CD1c-positive myeloid dendritic cell (primary cell): ENCODE measurements at regions not wholly inside any gene's neighbourhood (a gene's known extent, or its start where the extent isn't known, plus 50 kb on each side); places are given as distances from the start of the nearest gene placed in this dataset.
A peak's percentile ranks its signal among the peaks of the same experiment; 100 is the strongest.

Experiments
- DNase-seq: peaks from one replicate; pipeline ENCODE4 v3.0.0-alpha.2; 2016; ENCODE audit errors: extremely low spot score

DNA sequence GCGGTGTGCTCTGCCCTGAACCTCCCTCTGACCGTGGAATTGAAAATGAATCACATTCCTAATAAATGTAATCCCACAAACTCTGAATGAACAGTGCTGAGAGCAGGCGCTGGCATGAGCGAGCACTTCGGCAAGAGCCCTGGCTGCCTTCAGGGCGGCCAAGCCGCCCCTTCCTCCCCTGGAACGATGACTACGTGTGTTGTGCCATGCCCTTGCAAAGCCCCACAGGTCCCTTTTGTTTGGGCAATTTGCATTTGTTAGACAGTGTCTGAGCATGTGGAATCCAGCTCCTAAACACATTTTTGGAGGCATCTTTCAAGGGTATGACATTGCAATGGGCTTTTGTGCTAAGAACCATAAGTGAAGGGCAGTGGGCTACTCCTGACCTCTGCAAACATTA, 95.6 kb upstream of the MKI67 start:
- DNase-seq, result no peak

- DNase-seq, result no peak
These were observed 96.2 kb upstream of the MKI67 start for GRCh38 chr10:128222332-128222849.

GRCh38 chr10:128230401-128230800, 104.2 kb upstream of the MKI67 start:
- peak; percentile 26 for DNase-seq

- DNase-seq, result no peak
These were observed 107.2 kb upstream of the MKI67 start for GRCh38 chr10:128233422-128233821.

GRCh38 chr10:128237710-128238109, 111.5 kb upstream of the MKI67 start:
- no peak for DNase-seq

DNA sequence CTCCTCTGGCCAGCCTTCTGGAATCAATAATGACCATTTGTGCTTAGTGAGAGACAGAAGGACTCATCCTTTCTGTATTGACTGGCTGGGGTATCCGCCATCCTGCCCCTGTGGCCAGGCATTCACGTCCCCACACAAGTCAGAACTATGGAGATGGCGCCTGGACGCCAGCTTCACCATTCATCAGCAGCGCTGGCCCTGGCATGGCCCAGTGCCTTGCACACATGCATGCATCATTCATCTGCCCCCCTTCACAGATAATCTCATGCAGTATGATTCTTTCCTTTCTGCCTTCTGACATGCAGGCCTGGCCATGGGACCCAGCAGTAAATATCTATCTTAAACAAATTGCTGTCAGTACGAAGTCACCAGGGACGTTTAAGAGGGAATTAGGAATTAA, 114.8 kb upstream of the MKI67 start:
- no peak for DNase-seq

DNA sequence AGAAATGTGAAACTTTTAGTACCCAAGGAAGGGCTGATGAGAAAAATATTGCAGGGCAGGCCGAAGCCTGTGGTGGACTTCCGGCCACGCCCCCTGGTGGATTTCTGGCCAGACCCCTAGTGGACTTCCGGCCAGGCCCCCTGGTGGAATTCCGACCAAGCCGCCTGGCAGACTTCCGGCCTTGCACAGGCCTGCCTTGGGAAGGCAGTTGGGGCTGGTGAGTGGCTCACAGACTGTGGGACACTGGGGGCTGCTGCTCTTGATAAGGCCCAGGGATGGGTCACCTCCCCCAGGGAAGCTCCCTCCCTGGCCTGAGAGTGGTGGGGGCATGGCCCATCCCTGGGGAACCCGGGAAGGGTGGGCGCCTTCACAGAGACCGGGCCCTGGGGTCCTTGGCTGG, 116.4 kb upstream of the MKI67 start:
- no peak for DNase-seq

DNA sequence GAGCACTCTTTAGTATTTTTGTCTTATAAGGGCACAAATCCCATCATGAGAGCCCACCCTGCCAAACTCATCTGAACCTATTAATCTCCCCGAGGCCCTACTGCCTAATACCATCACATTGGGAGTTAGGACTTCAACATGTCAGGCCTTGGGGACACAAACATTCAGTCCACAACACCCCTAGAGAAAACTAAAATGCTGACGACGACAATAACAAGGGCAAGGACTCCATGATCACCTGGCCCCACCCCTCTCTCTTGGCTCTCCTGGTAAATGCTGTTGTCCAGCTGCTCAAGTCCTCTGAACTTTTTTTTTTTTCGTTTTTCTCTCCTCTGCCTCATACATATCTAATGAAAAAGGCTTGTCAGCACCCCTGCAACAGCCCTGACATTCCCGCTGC, 118.8 kb upstream of the MKI67 start:
- no peak for DNase-seq

GRCh38 chr10:128247576-128247975, 121.4 kb upstream of the MKI67 start:
- no peak for DNase-seq

DNA sequence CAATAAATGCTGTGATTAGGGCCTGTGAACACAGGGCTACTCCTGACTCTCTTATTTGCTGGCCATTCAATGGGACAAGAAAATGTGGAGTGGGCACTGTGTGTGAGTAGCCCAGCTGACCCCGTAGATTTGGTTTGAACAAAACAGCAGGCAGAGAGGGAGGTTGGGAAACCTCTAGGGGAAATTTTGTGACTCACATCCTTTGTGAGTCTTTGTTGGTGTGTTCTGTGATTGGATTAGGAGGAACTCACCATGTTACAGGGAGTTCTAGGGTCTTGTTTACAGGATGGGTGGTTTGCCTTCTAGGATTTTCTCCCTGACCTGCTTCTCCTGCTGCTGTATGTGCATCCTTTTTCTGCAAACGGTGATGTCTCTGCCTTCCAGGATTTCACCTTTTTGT, 128.3 kb upstream of the MKI67 start:
- no peak for DNase-seq

DNA sequence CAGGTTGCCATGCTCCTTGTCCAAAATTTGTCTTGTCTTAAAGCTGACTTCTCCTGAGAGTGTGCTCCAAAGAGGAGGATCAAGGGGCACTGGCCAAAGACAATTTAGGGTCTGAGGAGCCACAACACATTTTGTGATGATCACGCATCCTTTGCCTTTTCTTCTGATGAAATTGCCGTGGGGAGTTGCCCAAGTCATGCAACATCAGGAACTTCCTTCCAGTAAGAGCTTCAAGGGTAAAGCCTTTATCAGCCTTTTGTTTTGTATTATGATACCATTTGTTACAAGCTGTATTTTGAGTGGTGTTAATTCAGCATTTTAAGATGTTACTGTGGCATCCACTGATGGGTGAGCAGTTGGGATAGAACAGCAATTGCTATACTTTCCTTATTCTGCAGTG, 131.2 kb upstream of the MKI67 start:
- no peak for DNase-seq

DNA sequence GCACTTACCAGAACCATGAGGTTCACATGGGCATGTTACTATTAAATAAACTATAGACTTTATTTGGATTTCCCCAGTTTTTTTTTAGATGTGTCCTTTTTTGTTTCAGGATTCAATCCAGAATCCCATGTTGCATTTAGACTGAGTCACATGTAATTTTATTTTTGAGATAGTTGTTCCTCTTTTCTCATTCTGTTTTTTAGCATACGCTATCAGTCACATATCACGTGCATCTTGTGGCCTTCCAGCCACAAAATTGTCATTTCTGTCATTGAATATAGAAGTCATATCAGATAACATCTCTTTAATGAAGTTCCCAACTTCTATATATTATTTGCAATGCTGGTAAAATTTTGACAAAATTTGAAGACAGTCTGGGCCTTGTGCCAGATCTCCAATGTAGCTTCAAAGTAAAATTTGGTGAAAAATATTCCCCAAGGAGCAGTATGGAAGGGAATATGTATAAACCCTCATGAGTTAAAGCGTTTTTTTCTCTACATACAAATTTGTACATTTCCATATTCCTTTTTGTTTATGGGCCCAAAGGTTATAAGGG, 132.3 kb upstream of the MKI67 start:
- DNase-seq, result no peak

- DNase-seq, result peak; percentile 39
These were observed 137.9 kb upstream of the MKI67 start for GRCh38 chr10:128263891-128264688.

DNA sequence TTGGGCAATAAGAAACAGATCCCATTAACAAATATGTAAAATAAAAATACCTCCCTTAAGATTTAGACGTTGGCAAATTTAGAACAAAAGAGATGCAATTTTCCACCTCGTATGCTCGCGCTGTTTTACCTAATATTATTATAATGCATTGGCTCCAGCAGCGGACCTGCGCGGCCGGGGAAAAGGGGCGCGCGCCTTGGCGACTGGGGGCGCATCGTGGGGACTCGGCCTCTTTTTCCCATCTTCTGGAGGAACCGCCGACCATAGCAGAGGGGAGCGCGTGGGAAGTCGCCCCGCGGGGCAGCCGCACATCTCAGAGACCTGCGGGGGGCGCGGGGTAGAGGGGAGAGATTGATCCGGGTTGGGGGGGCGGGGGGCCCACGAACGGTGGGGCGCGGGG, 139.4 kb upstream of the MKI67 start:
- no peak for DNase-seq

- no peak for DNase-seq
These were observed 141.4 kb upstream of the MKI67 start for GRCh38 chr10:128267581-128267980.

DNA sequence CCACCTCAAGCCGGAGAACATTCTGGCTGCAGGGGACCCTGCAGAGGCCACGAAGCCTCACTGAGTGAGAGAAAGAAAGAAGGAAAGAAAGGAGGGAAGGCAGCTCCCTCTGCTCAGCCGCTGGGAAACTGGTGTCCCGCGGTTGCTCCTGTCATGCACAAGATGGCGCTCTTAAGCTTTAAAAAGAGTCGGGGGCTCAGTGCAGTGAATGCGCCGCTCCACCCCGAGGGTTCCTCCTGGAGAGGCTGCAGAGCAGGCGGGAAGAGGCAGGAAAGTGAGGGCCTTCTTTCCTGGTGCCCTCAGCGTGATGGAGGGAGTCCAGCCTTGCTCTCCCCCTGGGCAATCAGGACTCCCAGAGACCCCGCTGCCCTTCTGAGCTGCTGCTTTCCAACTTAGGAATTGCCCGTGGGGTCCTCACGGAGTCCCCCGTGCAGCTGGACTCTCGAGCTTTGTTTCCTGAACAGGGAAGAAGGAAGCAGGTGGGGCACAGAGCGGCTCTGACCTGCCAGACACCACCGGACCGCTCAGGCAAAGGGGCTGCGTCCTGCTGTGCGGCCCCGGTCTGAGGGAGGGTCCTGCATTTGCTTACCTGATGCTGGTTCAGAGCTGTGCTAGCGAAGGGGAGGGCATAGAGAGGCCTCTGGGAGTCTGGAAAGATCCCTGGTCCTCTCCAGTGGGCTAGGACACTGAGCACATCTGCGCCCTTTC, 141.9 kb upstream of the MKI67 start:
- no peak for DNase-seq

DNA sequence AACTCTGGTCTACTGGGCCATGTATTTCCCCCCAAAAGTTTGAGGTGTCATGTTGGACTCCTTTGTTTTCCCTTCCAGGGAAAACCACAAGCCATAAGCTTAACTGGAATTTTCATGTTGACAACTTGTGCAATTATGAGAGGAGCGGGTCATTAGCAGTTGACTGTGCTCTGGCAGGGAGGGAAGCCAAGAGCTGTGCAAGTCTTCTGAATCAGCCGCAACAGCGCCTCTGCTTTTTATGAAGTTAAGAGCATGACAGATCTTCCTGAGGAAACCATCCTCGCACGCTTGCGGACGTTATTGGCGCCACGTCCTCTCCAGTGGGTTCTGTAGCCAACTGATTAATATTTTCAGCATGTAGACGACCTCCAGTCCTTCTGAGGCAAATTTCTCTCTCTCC, 148.7 kb upstream of the MKI67 start:
- no peak for DNase-seq

DNA sequence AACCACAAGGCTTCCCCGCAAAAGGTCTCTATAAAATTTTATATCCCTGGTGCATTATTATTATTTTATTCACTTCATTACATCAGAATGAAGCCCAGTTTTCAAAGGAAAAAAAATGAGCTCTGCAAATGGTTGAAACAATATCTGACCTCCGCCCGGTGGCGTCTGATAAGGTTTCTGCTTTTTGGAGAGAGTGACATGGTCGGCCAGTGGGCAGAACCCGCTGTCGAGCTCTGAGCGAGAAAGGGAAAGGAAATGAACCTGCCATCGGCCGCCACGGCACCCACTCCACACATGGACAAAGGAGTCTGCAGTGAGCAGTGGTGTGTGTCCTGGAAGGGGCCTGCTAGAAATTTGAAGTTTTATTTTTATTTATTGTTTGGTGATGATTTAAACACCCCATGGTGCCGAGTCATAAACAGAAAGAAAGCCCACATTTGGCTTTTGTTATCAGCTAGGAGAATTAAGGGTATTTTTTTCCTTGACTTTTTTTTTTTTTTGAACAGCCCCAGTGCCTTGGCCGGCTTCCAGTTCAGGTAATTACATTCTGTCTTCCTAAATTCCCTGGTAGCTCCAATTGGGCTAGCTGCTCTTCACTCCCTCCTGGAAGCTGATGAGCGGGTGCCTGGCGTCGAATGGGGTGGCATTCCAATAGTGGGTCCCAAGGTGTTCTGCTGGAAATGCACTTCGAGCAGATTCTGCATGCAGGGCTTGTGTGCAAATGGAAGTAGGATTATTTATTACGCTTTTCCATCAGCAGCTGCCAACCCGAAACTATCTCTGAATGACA, 149.4 kb upstream of the MKI67 start:
- peak; percentile 3 for DNase-seq

DNA sequence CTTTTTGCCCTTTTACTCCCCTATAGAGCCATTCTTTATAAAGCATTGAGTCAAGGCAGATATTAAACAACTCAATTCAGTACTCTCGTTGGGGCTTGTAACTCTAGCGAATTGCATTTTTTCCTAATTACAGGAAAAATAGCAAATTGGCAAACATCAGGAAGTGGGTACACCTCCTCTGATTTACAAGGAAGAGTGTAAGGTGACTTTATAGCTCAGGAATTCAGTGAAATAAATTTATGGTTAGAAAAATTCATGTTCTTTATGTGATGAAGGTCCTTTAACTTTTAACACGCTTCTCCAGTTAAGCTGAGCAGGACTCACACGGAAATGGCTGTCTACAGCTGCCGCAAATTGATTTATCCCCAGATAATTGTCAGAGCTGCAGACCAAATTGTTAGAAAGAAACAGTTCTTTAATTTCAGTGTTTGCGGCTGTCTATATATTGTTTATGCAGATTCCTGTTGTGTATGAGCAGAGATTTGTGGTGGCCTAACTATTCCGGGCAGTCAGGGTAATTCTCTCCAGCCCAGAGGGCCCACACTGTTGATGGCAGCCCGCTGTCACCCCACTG, 151.1 kb upstream of the MKI67 start:
- no peak for DNase-seq

DNA sequence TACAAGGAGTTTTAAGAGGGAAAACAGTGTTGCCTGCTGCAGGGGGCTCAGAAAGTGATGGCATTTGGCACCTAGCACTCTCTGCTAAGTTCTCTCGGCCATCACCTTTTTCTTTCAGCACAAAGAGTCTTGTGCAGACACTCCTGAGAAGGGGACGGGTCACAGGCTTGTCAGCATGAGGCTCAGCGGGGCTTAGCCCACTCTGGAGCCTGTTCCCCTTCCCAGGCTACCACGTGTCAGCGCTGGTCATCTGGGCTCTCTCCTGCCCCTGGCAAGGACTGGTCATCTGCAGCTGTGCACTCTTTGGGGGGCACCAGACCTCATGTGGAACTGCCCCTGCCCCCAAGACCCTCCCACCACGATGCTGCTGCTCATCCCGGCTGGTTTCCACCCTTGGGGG, 152.1 kb upstream of the MKI67 start:
- no peak for DNase-seq

GRCh38 chr10:128280271-128280670, 154.0 kb upstream of the MKI67 start:
- no peak for DNase-seq

DNA sequence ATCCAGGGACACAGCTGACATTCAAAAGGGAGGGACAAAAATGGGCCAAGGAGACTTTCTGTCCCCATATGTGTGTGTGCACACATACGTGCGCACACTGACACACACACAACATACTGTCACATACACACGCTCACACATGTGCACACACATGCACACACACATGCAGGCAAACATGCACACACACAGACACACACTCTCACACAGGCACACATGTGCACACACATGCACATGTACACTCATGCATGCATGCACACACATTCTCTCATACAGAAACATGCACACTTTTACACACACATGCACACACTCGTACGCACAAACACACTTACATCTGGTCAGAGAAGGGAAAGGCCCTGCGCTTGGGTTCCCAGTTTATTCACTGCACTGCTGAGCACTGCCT, 155.1 kb upstream of the MKI67 start:
- no peak for DNase-seq
